ACC112 (cell line): ENCODE measurements at regions not wholly inside any gene's neighbourhood (a gene's known extent, or its start where the extent isn't known, plus 50 kb on each side); places are given as distances from the start of the nearest gene placed in this dataset.
A peak's percentile ranks its signal among the peaks of the same experiment; 100 is the strongest.

Source experiments
- H2AFZ ChIP-seq: fragments of 200-600 bp; sonication (generic); one replicate; pipeline ENCODE4 v1.6.0; 2017; ENCODE audit warnings: antibody characterized with exemption, low read length; ENCODE audit not compliant: unreplicated experiment
- H3K27ac ChIP-seq: fragments of 200-600 bp; sonication (generic); 2 replicates; pipeline ENCODE4 v1.5.1; 2014; ENCODE audit warnings: low read depth, mild to moderate bottlenecking, antibody characterized with exemption, low read length, moderate library complexity
- H3K27me3 ChIP-seq: fragments of 200-600 bp; sonication (generic); 2 replicates; pipeline ENCODE4 v1.6.1; 2014; ENCODE audit warnings: mild to moderate bottlenecking, antibody characterized with exemption, low read length, moderate library complexity, mixed read lengths; ENCODE audit not compliant: insufficient read depth
- H3K36me3 ChIP-seq: fragments of 200-600 bp; sonication (generic); 2 replicates; pipeline ENCODE4 v1.6.1; 2016; ENCODE audit warnings: mild to moderate bottlenecking, antibody characterized with exemption, low read length, moderate library complexity, mixed read lengths; ENCODE audit not compliant: insufficient read depth
- H3K4me1 ChIP-seq: fragments of 200-600 bp; sonication (generic); one replicate; pipeline ENCODE4 v1.6.1; 2016; ENCODE audit warnings: low read length, mixed read lengths; ENCODE audit not compliant: insufficient read depth, unreplicated experiment, control insufficient read depth
- H3K4me3 ChIP-seq: fragments of 200-600 bp; sonication (generic); 2 replicates; pipeline ENCODE4 v1.5.1; 2014; ENCODE audit warnings: mild to moderate bottlenecking, low read depth, low read length
- H3K79me2 ChIP-seq: fragments of 200-600 bp; sonication (generic); one replicate; pipeline ENCODE4 v1.6.0; 2016; ENCODE audit warnings: low read length; ENCODE audit not compliant: control insufficient read depth, unreplicated experiment, insufficient read depth

- no peaks in the 10 kb centered on the region for H3K27me3 ChIP-seq
- no peaks in the 10 kb centered on the region for H3K79me2 ChIP-seq
- H3K36me3 ChIP-seq = no peaks in the 10 kb centered on the region
- H3K4me3 ChIP-seq = no peak overlapping the region
- no peak overlapping the region for H3K27ac ChIP-seq
- no peaks in the 10 kb centered on the region for H3K4me1 ChIP-seq
- H2AFZ ChIP-seq = no peak overlapping the region
Observed at GRCh38 chr13:89678466-89679121, 1668.9 kb upstream of the MIR17HG start.

DNA sequence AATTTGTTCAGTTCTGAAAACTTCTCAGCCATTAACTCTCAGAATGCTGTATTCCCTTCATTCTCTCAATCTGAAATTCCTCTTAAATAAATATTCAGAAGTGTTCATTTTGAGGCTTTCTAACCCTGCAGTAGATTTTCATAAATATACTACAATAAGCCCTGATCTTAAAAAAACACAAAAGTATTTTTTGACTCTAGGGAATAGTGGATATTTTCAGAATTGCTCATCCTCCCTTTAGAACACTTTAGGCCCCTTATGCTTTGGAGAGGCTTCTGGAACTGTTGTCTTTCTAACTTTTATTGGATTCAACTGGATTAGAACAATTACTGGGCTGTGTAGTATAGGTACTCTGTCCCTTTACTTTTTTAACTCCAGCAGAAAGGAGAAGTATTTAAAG, 1662.6 kb upstream of the MIR17HG start:
- Histone ChIP-seq H3K36me3 (no peaks in the 10 kb centered on the region), H2AFZ (no peak overlapping the region), H3K4me1 (no peaks in the 10 kb centered on the region), H3K4me3 (no peak overlapping the region), H3K27me3 (no peaks in the 10 kb centered on the region), H3K27ac (no peak overlapping the region), H3K79me2 (no peaks in the 10 kb centered on the region)

- no peak overlapping the region for H3K27ac ChIP-seq
- H3K4me1 ChIP-seq = no peaks in the 10 kb centered on the region
- H3K27me3 ChIP-seq = no peaks in the 10 kb centered on the region
- no peak overlapping the region for H2AFZ ChIP-seq
- no peaks in the 10 kb centered on the region for H3K79me2 ChIP-seq
- H3K4me3 ChIP-seq = no peak overlapping the region
- H3K36me3 ChIP-seq = no peaks in the 10 kb centered on the region
Observed at GRCh38 chr13:89686171-89686570, 1661.3 kb upstream of the MIR17HG start.

DNA sequence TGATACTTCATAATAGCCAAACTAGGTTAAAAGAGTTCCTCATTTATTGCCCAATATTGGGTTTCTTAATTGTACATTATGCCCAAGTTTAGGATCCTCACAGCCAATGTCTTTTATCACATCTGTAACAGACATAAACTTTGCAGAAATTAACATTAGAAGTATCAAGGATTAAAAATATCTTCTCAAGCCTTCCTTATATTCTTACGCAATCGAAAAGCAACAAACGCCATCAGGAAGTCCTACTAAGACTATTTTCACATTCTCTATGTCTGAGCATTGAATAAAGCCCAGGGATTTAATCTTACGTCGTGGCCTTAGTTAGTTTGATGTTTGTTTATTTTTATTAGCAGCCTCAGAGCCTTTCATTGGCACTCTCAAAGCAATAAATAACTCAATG, 1660.4 kb upstream of the MIR17HG start:
- Histone ChIP-seq H3K4me3 (no peak overlapping the region), H2AFZ (no peak overlapping the region), H3K79me2 (no peaks in the 10 kb centered on the region), H3K36me3 (no peaks in the 10 kb centered on the region), H3K27ac (no peak overlapping the region), H3K4me1 (no peaks in the 10 kb centered on the region), H3K27me3 (no peaks in the 10 kb centered on the region)

DNA sequence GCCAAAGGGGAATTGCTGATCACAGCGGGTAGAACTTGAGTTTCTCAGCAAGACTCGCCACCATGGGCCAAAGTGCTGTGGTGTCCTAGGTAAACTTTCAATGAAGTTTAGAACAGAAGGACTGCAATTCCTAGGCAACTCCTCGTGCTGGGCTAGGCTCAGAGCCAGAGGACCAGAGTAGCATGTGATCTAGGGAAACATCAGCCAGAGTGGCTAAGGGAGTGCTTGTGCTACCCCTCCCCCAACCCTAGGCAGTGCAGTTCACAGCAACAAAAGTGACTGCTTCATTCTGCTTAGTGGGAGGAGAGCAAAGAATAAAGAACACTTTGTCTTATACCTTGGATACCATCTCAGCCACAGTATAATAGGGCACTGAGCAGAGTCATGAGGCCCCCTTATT, 1658.6 kb upstream of the MIR17HG start:
- Histone ChIP-seq H3K79me2 (no peaks in the 10 kb centered on the region), H3K4me1 (no peaks in the 10 kb centered on the region), H3K36me3 (no peaks in the 10 kb centered on the region), H3K27me3 (no peaks in the 10 kb centered on the region), H2AFZ (no peak overlapping the region), H3K27ac (no peak overlapping the region), H3K4me3 (no peak overlapping the region)

DNA sequence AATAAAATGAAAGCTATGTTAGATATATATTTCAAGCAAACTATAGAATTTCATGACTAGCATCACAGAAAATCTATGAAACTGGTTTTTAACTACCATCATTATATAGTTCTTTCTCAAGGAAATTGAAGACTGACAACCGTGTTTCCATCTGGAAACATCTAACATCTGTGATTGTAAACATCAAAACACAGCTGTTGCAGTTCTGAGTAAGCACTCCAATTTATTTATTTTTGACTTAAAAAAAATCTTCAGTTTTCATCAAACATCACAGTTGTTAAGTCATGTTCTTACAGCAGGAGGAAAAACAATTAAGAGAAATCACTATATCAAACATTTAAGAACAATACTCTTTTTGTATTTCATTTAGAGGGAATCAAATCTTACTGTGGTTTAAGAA, 1653.0 kb upstream of the MIR17HG start:
- Histone ChIP-seq H2AFZ (no peak overlapping the region), H3K4me3 (no peak overlapping the region), H3K27ac (no peak overlapping the region), H3K27me3 (no peaks in the 10 kb centered on the region), H3K4me1 (no peaks in the 10 kb centered on the region), H3K79me2 (no peaks in the 10 kb centered on the region), H3K36me3 (no peaks in the 10 kb centered on the region)

DNA sequence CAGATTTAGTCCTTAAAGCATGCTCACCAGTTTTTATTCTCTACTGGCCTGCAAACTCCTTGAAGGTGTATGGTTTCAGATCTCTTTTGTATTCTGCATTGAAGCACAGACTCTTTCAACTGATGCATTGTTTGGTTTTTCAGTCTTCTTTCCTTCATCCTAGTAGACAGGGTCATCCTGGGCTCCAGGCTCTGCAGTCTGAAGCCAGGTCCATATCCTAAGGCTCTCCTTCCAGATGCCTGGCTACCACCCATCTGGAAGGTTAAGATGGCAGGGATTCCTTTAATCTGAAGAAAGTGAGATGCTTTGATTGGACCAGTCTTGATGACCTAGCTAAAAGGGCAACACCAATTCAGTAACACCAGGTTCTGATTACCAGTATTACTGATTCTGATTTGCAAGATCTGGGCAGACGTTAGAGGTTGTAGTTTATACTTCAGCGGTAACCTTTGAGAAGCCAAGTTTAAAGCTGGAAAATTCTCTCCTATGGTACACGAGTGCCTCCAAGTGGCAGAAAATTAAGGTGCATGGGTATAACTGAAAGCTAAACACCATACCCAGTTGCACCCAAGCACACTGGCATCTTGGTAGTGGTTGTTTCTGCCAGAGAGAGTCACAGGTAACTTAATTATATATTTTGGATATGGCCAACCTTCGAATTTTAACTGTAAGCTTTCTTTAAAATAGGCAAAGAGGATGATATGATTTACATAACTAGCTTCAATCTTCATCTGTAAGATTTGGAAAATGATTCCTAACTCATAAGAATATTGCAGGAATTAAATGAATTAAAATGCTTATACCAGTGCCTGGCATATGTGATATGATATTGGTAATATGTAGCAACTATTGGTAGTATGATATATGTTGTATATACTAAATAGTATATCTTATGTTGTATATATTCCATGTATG, 1651.9 kb upstream of the MIR17HG start:
- H3K27me3 ChIP-seq = no peaks in the 10 kb centered on the region
- H3K36me3 ChIP-seq = no peaks in the 10 kb centered on the region
- H3K4me1 ChIP-seq = no peaks in the 10 kb centered on the region
- peak overlapping the region; percentile 39 for H2AFZ ChIP-seq
- no peak overlapping the region for H3K4me3 ChIP-seq
- no peaks in the 10 kb centered on the region for H3K79me2 ChIP-seq
- H3K27ac ChIP-seq = no peak overlapping the region

- no peak overlapping the region for H2AFZ ChIP-seq
- H3K4me3 ChIP-seq = no peak overlapping the region
- no peaks in the 10 kb centered on the region for H3K79me2 ChIP-seq
- no peaks in the 10 kb centered on the region for H3K4me1 ChIP-seq
- no peaks in the 10 kb centered on the region for H3K36me3 ChIP-seq
- no peaks in the 10 kb centered on the region for H3K27me3 ChIP-seq
- H3K27ac ChIP-seq = no peak overlapping the region
Observed at GRCh38 chr13:89701913-89702312, 1645.6 kb upstream of the MIR17HG start.

DNA sequence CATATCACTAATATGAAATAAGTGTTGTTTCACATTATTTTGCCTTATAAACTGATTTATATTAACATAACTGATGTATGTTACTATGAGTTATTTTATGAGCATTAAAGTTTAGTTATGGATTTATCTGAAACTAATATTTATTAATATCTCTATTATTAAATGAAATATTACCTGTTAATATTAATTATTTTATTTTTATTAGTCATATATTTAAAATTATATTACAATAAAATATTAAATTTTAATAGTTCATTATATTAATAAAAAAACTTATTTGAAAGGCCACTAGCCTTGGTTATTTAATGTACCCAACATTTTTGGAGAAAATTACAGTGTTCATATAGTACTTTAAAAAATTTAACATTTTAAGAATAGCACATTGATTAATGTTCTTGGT, 1643.4 kb upstream of the MIR17HG start:
- H3K27ac ChIP-seq = no peak overlapping the region
- no peaks in the 10 kb centered on the region for H3K4me1 ChIP-seq
- no peaks in the 10 kb centered on the region for H3K27me3 ChIP-seq
- H3K79me2 ChIP-seq = no peaks in the 10 kb centered on the region
- H3K36me3 ChIP-seq = no peaks in the 10 kb centered on the region
- H3K4me3 ChIP-seq = no peak overlapping the region
- no peak overlapping the region for H2AFZ ChIP-seq

- Histone ChIP-seq H3K79me2 (no peaks in the 10 kb centered on the region), H3K4me3 (no peak overlapping the region), H3K27me3 (no peaks in the 10 kb centered on the region), H3K4me1 (no peaks in the 10 kb centered on the region), H3K36me3 (no peaks in the 10 kb centered on the region), H3K27ac (no peak overlapping the region), H2AFZ (no peak overlapping the region)
Observed at GRCh38 chr13:89708013-89708412, 1639.5 kb upstream of the MIR17HG start.

GRCh38 chr13:89721216-89721615, 1626.3 kb upstream of the MIR17HG start:
- H3K36me3 ChIP-seq = no peaks in the 10 kb centered on the region
- no peaks in the 10 kb centered on the region for H3K79me2 ChIP-seq
- H3K27ac ChIP-seq = no peak overlapping the region
- no peak overlapping the region for H2AFZ ChIP-seq
- no peak overlapping the region for H3K4me3 ChIP-seq
- no peaks in the 10 kb centered on the region for H3K27me3 ChIP-seq
- no peaks in the 10 kb centered on the region for H3K4me1 ChIP-seq
